ENCODE measurements at regions not wholly inside any gene's neighbourhood (a gene's known extent, or its start where the extent isn't known, plus 50 kb on each side); places are given as distances from the start of the nearest gene placed in this dataset.

DNA sequence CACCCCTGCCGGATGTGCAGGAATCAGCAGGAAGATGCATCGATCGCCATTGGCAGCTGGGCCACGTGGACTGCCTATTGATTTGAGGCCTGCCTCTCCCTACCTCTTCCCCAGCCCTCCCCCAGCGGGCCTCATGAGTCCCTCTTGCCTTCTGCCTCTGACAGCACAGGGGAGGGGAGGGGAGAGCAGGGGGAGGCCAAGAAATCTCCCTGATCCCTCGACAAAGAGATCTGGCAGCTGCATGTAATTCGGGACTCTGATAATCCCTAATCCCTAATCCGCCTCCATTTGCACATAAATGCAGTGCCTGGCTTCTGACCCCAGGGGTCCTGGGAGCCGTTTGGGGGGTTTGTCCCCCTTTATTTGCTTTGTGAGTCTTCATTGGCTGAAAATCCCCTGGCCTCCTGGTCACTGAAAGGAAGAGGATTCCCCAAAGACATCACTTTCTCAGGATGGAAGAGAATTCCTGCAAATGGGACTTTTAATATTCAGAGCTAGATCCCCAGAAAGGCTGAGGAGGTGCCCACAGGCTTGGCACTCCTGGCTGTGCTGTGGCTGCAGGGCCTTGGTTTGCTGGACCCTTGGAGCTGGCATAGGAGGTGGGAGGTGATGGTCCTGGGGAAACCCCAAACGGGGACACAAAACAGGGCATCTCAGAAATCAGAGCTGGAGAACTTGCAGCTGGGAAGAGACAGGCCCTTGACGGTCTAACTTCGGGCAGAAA, 239.4 kb upstream of the POU3F1 start:
- no peak overlapping the region for H3K4me3 ChIP-seq (ENCODE audit: low read depth, low read length)
- no peak for DNase-seq (ENCODE audit: low read depth)
- no peak for TF ChIP-seq CTCF (IDR thresholded peaks at IDR 0.05; ENCODE audit: insufficient read depth, low read depth, low read length, missing control alignments)

- DNase-seq (ENCODE audit: low read depth): no peak
- no peak for TF ChIP-seq CTCF (IDR thresholded peaks at IDR 0.05; ENCODE audit: insufficient read depth, low read depth, low read length, missing control alignments)
- no peak overlapping the region for H3K4me3 ChIP-seq (ENCODE audit: low read depth, low read length)
Observed at GRCh38 chr1:38284953-38285352, 238.4 kb upstream of the POU3F1 start.

- no peak for DNase-seq (ENCODE audit: low read depth)
- no peak for TF ChIP-seq CTCF (IDR thresholded peaks at IDR 0.05; ENCODE audit: insufficient read depth, low read depth, low read length, missing control alignments)
- H3K4me3 ChIP-seq (ENCODE audit: low read depth, low read length): no peak overlapping the region
Observed at GRCh38 chr1:38283696-38284470, 237.3 kb upstream of the POU3F1 start.

- no peak overlapping the region for H3K4me3 ChIP-seq (ENCODE audit: low read depth, low read length)
- no peak for TF ChIP-seq CTCF (IDR thresholded peaks at IDR 0.05; ENCODE audit: insufficient read depth, low read depth, low read length, missing control alignments)
- DNase-seq (ENCODE audit: low read depth): no peak
Observed at GRCh38 chr1:38279148-38279547, 232.6 kb upstream of the POU3F1 start.

DNA sequence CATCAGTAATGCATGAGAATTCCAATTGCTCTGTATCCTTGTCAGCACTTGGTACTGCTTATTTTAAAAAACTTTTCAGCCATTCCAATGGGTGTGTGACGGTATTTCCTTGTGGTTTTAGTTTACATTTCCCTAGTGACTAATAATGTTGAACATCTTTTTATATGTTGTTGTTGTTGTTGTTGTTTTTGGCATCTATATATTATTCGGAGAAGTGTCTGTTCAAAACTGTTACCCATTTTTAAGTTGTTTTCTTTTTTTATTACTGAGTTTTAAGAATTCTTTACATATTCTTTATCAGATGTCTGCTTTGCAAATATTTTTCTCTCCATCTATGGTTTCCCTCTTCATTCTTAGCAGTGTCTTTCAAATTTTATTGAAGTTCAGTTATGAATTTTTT, 231.1 kb upstream of the POU3F1 start:
- DNase-seq (ENCODE audit: low read depth): no peak
- no peak overlapping the region for H3K4me3 ChIP-seq (ENCODE audit: low read depth, low read length)
- TF ChIP-seq CTCF (IDR thresholded peaks at IDR 0.05; ENCODE audit: insufficient read depth, low read depth, low read length, missing control alignments): no peak

GRCh38 chr1:38275960-38276359, 229.4 kb upstream of the POU3F1 start:
- H3K4me3 ChIP-seq (ENCODE audit: low read depth, low read length): no peak overlapping the region
- TF ChIP-seq CTCF (IDR thresholded peaks at IDR 0.05; ENCODE audit: insufficient read depth, low read depth, low read length, missing control alignments): no peak
- no peak for DNase-seq (ENCODE audit: low read depth)

Data from GM12865 (cell line).